ENCODE measurements at regions not wholly inside any gene's neighbourhood (a gene's known extent, or its start where the extent isn't known, plus 50 kb on each side); places are given as distances from the start of the nearest gene placed in this dataset.
"Not testable (repeated sequence)": the region's sequence is repeated elsewhere in the genome, so short reads cannot be mapped to it uniquely, and the experiment has no call there.

GRCh38 chr10:22467393-22467792 lies 122.1 kb downstream of the SPAG6 start:
- not testable (repeated sequence) for DNase-seq

- DNase-seq, result no peak
These were observed 123.4 kb downstream of the SPAG6 start for GRCh38 chr10:22468570-22469320.

- DNase-seq, result no peak
These were observed 127.7 kb downstream of the SPAG6 start for GRCh38 chr10:22473044-22473443.

DNA sequence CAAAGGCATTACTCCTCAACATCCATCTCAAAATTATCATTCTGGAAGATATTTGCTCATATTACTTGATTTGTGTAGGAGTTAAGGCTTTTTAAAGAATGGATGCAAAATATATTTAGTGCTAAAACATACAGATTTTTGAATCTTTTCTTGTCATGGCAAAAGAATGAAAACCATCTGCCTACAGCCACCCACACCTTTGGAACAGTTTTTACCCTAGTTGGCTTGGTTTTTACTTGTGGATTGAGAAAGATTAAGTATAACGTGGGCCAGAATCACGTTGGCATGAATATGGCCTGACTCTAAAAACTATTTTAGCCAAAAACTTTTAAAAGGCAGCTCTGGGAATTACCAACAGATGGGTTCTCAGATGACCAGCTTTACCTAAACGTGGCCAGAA lies 128.2 kb downstream of the SPAG6 start:
- no peak for DNase-seq

DNA sequence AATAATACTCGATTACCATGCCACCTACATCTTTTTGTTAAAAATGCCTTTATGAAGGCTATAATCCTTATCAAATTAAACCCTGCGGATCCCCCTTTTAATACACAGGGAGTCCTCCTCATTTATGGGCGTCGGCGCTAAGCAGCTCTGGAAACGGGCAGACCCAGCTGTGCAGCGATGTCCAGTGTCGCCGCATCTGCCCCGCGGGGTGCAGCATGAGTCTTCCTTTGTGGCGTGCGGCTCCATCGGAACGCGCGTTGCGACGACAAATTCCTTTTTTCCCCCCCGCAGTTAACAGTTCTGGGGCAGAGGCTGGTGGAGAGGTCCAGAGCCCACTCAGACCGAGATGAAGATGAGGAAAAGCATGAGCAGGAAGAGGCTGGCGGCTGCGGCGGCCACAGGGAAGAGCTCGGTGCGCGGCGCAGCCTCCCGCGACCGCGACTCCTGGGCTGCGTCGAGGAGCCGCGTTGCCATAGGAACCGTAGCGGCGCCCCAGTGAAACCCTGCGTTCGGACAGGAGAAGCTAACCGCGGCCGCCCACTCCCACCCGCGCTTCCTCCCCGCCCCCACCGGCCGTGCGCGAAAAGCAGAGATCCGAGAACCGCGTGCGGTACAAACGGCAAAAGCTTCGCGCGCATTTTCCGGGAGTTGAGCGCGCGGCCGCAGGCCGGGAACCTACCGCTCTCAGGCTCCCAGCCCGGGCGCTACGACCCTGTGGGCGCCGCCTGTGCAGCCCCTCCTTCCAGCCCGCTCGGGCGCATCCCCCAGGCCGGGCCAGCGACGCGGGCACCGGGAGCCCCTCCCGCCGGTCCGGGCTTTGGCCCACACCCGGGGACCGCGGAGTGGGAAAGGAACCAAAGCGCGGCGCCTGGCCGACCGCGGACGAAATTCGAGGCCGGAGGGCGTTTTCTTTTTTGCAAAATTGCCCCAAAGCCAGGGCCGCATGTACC lies 130.6 kb downstream of the SPAG6 start:
- DNase-seq, result peak; percentile 49 to 64

DNA sequence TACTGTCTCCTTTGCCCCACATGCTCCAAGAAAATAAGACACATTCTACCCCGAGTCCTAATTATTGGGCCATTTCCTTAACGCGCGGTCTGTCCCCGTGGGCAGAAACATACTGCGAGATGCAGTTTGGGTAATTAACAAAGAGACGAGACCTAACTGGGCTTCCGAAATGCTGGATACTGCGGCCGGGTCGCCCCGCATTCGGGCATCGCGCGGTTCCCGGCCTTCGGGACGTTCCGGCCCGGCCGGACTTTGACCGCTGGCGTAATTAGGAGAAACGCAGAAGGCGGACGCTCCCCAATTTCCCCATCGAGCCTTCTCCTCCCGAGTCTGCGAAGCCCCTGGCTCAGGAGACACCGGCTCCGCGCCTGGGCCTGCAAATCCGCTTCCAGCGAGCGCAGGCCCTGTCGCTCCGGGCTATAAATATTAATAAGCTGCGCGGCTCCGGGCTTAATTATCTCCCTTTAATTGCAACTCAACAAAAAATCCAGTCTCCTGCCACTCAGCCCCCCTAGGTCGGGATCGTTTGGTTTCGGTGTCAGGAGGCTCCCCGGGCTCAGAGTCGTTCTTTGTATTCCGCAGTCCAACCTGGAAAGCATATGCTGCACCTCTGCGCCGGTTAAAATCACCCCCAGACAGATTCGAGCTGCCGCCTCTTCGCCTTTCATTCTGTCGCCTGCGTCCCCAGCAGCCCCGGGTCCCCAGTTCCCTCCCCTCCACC lies 131.5 kb downstream of the SPAG6 start:
- no peak for DNase-seq

- DNase-seq, result no peak
These were observed 132.3 kb downstream of the SPAG6 start for GRCh38 chr10:22477334-22478287.

- no peak for DNase-seq
These were observed 133.4 kb downstream of the SPAG6 start for GRCh38 chr10:22478555-22479334.

GRCh38 chr10:22479419-22479818 lies 134.1 kb downstream of the SPAG6 start:
- DNase-seq, result no peak

DNA sequence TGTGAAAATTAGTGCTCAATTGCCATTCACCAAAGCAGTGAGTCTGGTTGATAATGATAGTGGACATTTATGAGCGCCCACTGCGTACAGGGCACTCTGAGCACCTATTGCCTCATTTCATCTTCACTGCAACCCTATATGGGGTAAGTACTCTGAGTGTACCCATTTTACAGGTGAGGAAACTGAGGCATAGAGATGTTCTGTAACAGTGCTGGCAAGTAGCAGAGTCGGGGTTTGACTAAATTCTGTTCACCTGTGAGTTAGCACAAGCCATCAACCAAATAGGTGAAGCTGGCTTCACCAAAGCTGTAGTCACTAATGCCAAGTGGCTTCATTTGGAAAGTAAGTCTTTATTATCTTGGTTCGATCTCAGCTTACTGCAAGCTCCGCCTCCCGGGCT lies 135.8 kb downstream of the SPAG6 start:
- no peak for DNase-seq

- no peak for DNase-seq
These were observed 136.6 kb downstream of the SPAG6 start for GRCh38 chr10:22481687-22482539.

- no peak for DNase-seq
These were observed 137.8 kb downstream of the SPAG6 start for GRCh38 chr10:22483132-22483531.
